Neural cell (in vitro differentiated cells): ENCODE measurements at regions not wholly inside any gene's neighbourhood (a gene's known extent, or its start where the extent isn't known, plus 50 kb on each side); places are given as distances from the start of the nearest gene placed in this dataset.

Experiments
- CTCF ChIP-seq: fragments of 450-650 bp; IDR thresholded peaks from 2 replicates; pipeline ENCODE4 v1.5.1; 2014; ENCODE audit warnings: antibody characterized with exemption, mild to moderate bottlenecking, moderate library complexity; ENCODE audit not compliant: poor library complexity, severe bottlenecking
- EP300 ChIP-seq: fragments of 450-650 bp; conservative IDR thresholded peaks from 2 replicates; pipeline ENCODE4 v1.6.1; 2014; ENCODE audit warnings: antibody characterized with exemption, mild to moderate bottlenecking, moderate library complexity; ENCODE audit not compliant: poor library complexity, severe bottlenecking
- EZH2 ChIP-seq: fragments of 200-600, 300-800 bp; shearing (Covaris generic), sonication (generic); IDR thresholded peaks from 2 replicates; pipeline ENCODE4 v1.6.1; 2014; ENCODE audit warnings: antibody characterized with exemption, low read length, borderline replicate concordance, mild to moderate bottlenecking; ENCODE audit not compliant: insufficient read depth, poor library complexity, severe bottlenecking
- MXI1 ChIP-seq: fragments of 450-650 bp; conservative IDR thresholded peaks from 2 replicates; pipeline ENCODE4 v1.6.1; 2014; ENCODE audit warnings: antibody characterized with exemption, mild to moderate bottlenecking; ENCODE audit not compliant: poor library complexity, severe bottlenecking
- POLR2AphosphoS5 ChIP-seq: IDR thresholded peaks from 2 replicates; pipeline ENCODE4 v1.6.1; 2012
- RAD21 ChIP-seq: fragments of 450-650 bp; conservative IDR thresholded peaks from 2 replicates; pipeline ENCODE4 v1.6.1; 2014; ENCODE audit warnings: antibody characterized with exemption, mild to moderate bottlenecking, moderate library complexity
- REST ChIP-seq: IDR thresholded peaks from 2 replicates; pipeline ENCODE4 v1.6.1; 2012; ENCODE audit warnings: borderline replicate concordance
- SMC3 ChIP-seq: fragments of 450-650 bp; conservative IDR thresholded peaks from 2 replicates; pipeline ENCODE4 v1.6.1; 2014; ENCODE audit warnings: antibody characterized with exemption, mild to moderate bottlenecking, moderate library complexity; ENCODE audit not compliant: poor library complexity
- TAF1 ChIP-seq: IDR thresholded peaks from 2 replicates; pipeline ENCODE4 v1.6.1; 2012; ENCODE audit warnings: low read depth

GRCh38 chr7:20269726-20270125 lies 52.5 kb upstream of the MACC1 start:
- TF ChIP-seq CTCF (no peak), REST (no peak), MXI1 (no peak), SMC3 (no peak), RAD21 (no peak), EP300 (no peak), POLR2AphosphoS5 (no peak), TAF1 (no peak), EZH2 (no peak)
